Keratinocyte (primary cell): ENCODE measurements at regions not wholly inside any gene's neighbourhood (a gene's known extent, or its start where the extent isn't known, plus 50 kb on each side); places are given as distances from the start of the nearest gene placed in this dataset.

Source experiments
- EZH2 ChIP-seq: IDR thresholded peaks from one replicate; pipeline ENCODE4 v1.6.1; 2012; ENCODE audit warnings: inconsistent platforms, mild to moderate bottlenecking, low read length, moderate library complexity
- TF ChIP-seq, protein P1 (sequence below), 3 experiments: IDR thresholded peaks in 1 of 3; conservative IDR thresholded peaks in 1 of 3; optimal IDR thresholded peaks in 1 of 3; 2 replicates in 2 of 3; 3 replicates in 1 of 3; pipeline versions ENCODE3 to v1.5.1; 2011; ENCODE audit warnings: low read length in 3 of 3, mild to moderate bottlenecking in 3 of 3, moderate library complexity in 2 of 3, control low read depth in 1 of 3, inconsistent platforms in 1 of 3; ENCODE audit not compliant: insufficient read depth in 2 of 3; ENCODE audit errors: extremely low read depth in 1 of 3

DNA sequence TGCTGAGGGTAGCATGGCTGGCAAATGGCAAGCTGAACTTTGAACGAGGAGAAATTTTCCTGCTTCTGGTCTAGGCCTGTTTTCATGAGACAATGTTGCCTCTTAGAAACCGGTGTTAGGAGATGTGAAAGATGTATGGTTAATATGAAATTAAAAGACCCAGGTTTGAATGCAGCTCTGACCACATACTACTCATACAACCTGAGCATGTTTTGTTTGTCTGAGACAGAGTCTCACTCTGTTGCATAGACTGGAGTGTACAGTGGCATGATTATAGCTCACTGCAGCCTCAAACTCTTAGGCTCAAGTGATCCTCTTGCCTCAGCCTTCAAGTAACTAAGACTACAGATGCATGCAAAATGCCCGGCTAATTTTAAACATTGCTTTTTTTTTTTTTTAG, 193.4 kb upstream of the FZD8 start:
- TF ChIP-seq EZH2 = no peak
- TF ChIP-seq, protein P1, sequence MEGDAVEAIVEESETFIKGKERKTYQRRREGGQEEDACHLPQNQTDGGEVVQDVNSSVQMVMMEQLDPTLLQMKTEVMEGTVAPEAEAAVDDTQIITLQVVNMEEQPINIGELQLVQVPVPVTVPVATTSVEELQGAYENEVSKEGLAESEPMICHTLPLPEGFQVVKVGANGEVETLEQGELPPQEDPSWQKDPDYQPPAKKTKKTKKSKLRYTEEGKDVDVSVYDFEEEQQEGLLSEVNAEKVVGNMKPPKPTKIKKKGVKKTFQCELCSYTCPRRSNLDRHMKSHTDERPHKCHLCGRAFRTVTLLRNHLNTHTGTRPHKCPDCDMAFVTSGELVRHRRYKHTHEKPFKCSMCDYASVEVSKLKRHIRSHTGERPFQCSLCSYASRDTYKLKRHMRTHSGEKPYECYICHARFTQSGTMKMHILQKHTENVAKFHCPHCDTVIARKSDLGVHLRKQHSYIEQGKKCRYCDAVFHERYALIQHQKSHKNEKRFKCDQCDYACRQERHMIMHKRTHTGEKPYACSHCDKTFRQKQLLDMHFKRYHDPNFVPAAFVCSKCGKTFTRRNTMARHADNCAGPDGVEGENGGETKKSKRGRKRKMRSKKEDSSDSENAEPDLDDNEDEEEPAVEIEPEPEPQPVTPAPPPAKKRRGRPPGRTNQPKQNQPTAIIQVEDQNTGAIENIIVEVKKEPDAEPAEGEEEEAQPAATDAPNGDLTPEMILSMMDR (optimal IDR thresholded peaks at IDR 0.05 in 1 of 3, IDR thresholded peaks at IDR 0.05 in 1 of 3, conservative IDR thresholded peaks at IDR 0.05 in 1 of 3; ENCODE audit: extremely low read depth in 1 of 3, insufficient read depth in 2 of 3, low read length in 3 of 3) = no peak
